H9 (cell line): ENCODE measurements at regions not wholly inside any gene's neighbourhood (a gene's known extent, or its start where the extent isn't known, plus 50 kb on each side); places are given as distances from the start of the nearest gene placed in this dataset.

Experiments used
- DNase-seq: peaks from one replicate; pipeline ENCODE4 v3.0.0-alpha.2; 2017
- H2AFZ ChIP-seq: one replicate; pipeline ENCODE4 v1.6.1; 2013; ENCODE audit warnings: mild to moderate bottlenecking, low read length, control low read depth, moderate library complexity
- H2AK5ac ChIP-seq: 2 replicates; pipeline ENCODE4 v1.6.1; 2013; ENCODE audit warnings: low read length, control low read depth, mixed read lengths; ENCODE audit not compliant: insufficient read length
- H2BK120ac ChIP-seq: one replicate; pipeline ENCODE4 v1.6.1; 2013; ENCODE audit warnings: low read depth, mild to moderate bottlenecking, low read length, control low read depth, inconsistent platforms; ENCODE audit not compliant: poor library complexity, severe bottlenecking
- H2BK12ac ChIP-seq: 2 replicates; pipeline ENCODE4 v1.6.1; 2013; ENCODE audit warnings: low read length, control low read depth, mixed read lengths, low read depth; ENCODE audit not compliant: insufficient read length
- H2BK15ac ChIP-seq: 2 replicates; pipeline ENCODE4 v1.6.1; 2013; ENCODE audit warnings: low read depth, low read length, control low read depth
- H2BK20ac ChIP-seq: one replicate; pipeline ENCODE4 v1.6.1; 2013; ENCODE audit warnings: low read depth, mild to moderate bottlenecking, low read length, control low read depth, inconsistent platforms; ENCODE audit not compliant: poor library complexity, severe bottlenecking
- H2BK5ac ChIP-seq: 2 replicates; pipeline ENCODE4 v1.6.1; 2013; ENCODE audit warnings: low read length, control low read depth, mixed read lengths; ENCODE audit not compliant: insufficient read length
- H3K14ac ChIP-seq: 2 replicates; pipeline ENCODE4 v1.6.1; 2013; ENCODE audit warnings: low read length, control low read depth; ENCODE audit not compliant: insufficient read depth
- H3K18ac ChIP-seq: 2 replicates; pipeline ENCODE4 v1.6.1; 2013; ENCODE audit warnings: low read depth, mild to moderate bottlenecking, mixed read lengths, low read length, control low read depth; ENCODE audit not compliant: insufficient read length
- H3K23ac ChIP-seq: 2 replicates; pipeline ENCODE4 v1.6.1; 2013; ENCODE audit warnings: low read length, control low read depth, mixed read lengths, low read depth; ENCODE audit not compliant: insufficient read length
- H3K23me2 ChIP-seq: 2 replicates; pipeline ENCODE4 v1.6.1; 2013; ENCODE audit warnings: low read depth, mild to moderate bottlenecking, mixed read lengths, low read length, control low read depth; ENCODE audit not compliant: insufficient read length, poor library complexity, severe bottlenecking
- H3K27ac ChIP-seq: 2 replicates; pipeline ENCODE4 v1.5.1; 2013; ENCODE audit warnings: low read length, control low read depth, mixed read lengths, low read depth; ENCODE audit not compliant: insufficient read length
- H3K27me3 ChIP-seq: 2 replicates; pipeline ENCODE4 v1.6.1; 2013; ENCODE audit warnings: low read length, control low read depth, inconsistent platforms; ENCODE audit not compliant: insufficient read depth
- H3K4ac ChIP-seq: 2 replicates; pipeline ENCODE4 v1.6.1; 2013; ENCODE audit warnings: low read depth, mild to moderate bottlenecking, control low read depth, inconsistent platforms, low read length, moderate library complexity
- H3K4me1 ChIP-seq: 2 replicates; pipeline ENCODE4 v1.6.1; 2013; ENCODE audit warnings: low read length, control low read depth, inconsistent platforms; ENCODE audit not compliant: insufficient read depth
- H3K4me2 ChIP-seq: 2 replicates; pipeline ENCODE4 v1.6.1; 2013; ENCODE audit warnings: low read length, control low read depth, mixed read lengths; ENCODE audit not compliant: insufficient read length, insufficient read depth
- H3K56ac ChIP-seq: 2 replicates; pipeline ENCODE4 v1.6.1; 2013; ENCODE audit warnings: low read depth, mild to moderate bottlenecking, mixed read lengths, low read length, control low read depth; ENCODE audit not compliant: insufficient read length
- H3K79me1 ChIP-seq: 2 replicates; pipeline ENCODE4 v1.6.1; 2013; ENCODE audit warnings: low read depth, mild to moderate bottlenecking, moderate library complexity, low read length, control low read depth, inconsistent platforms; ENCODE audit not compliant: insufficient read depth, poor library complexity, severe bottlenecking
- H3K79me2 ChIP-seq: 2 replicates; pipeline ENCODE4 v1.6.1; 2013; ENCODE audit warnings: low read length, control low read depth, inconsistent platforms; ENCODE audit not compliant: insufficient read depth
- H3K9ac ChIP-seq: 2 replicates; pipeline ENCODE4 v1.6.1; 2013; ENCODE audit warnings: low read length, control low read depth, mixed read lengths; ENCODE audit not compliant: insufficient read length; ENCODE audit errors: extremely low read depth
- H3K9me3 ChIP-seq: one replicate; pipeline ENCODE4 v1.6.1; 2013; ENCODE audit warnings: low read depth, low read length, inconsistent platforms; ENCODE audit not compliant: control insufficient read depth
- H3T11ph ChIP-seq: one replicate; pipeline ENCODE4 v1.6.1; 2013; ENCODE audit warnings: mild to moderate bottlenecking, low read length, control low read depth, inconsistent platforms
- H4K20me1 ChIP-seq: one replicate; pipeline ENCODE4 v1.6.1; 2013; ENCODE audit not compliant: control insufficient read depth, insufficient read length, insufficient read depth
- H4K5ac ChIP-seq: 2 replicates; pipeline ENCODE4 v1.6.1; 2013; ENCODE audit warnings: low read depth, mild to moderate bottlenecking, mixed read lengths, low read length, control low read depth; ENCODE audit not compliant: insufficient read length
- H4K8ac ChIP-seq: replicated peaks from 2 replicates; pipeline ENCODE4 v1.6.1; 2013; ENCODE audit warnings: low read length, control low read depth, mixed read lengths, low read depth; ENCODE audit not compliant: insufficient read length
- H4K91ac ChIP-seq: 2 replicates; pipeline ENCODE4 v1.6.1; 2013; ENCODE audit warnings: low read depth, mild to moderate bottlenecking, moderate library complexity, mixed read lengths, low read length, control low read depth; ENCODE audit not compliant: insufficient read length
- H3K27ac Mint-ChIP-seq, 3 experiments: 2 replicates in 2 of 3; 3 replicates in 1 of 3; pipeline ENCODE4 v1.8.0; 2020 to 2021; ENCODE audit warnings: mixed read lengths in 3 of 3, mild to moderate bottlenecking in 1 of 3, moderate library complexity in 1 of 3
- H3K27me3 Mint-ChIP-seq: 2 replicates; pipeline ENCODE4 v1.8.0; 2021; ENCODE audit warnings: low read depth, mild to moderate bottlenecking, moderate library complexity, mixed read lengths
- H3K36me3 Mint-ChIP-seq, 3 experiments: 2 replicates in 2 of 3; 3 replicates in 1 of 3; pipeline ENCODE4 v1.8.0; 2020 to 2021; ENCODE audit warnings: low read depth in 3 of 3, mixed read lengths in 3 of 3; ENCODE audit not compliant: insufficient read depth in 1 of 3
- H3K4me1 Mint-ChIP-seq, 2 experiments: 2 replicates each; pipeline ENCODE4 v1.8.0; 2020; ENCODE audit warnings: mixed read lengths in 2 of 2
- H3K4me3 Mint-ChIP-seq, 2 experiments: 2 replicates in 1 of 2; 3 replicates in 1 of 2; pipeline ENCODE4 v1.8.0; 2020 to 2021; ENCODE audit warnings: mild to moderate bottlenecking in 2 of 2, mixed read lengths in 2 of 2, moderate library complexity in 1 of 2
- H3K9me3 Mint-ChIP-seq, 2 experiments: 2 replicates in 1 of 2; 3 replicates in 1 of 2; pipeline ENCODE4 v1.8.0; 2020; ENCODE audit warnings: mild to moderate bottlenecking in 2 of 2, mixed read lengths in 2 of 2, moderate library complexity in 1 of 2
- CTCF ChIP-seq: fragments of 200-600 bp; sonication (generic); conservative IDR thresholded peaks from 3 replicates; pipeline ENCODE4 v1.8.0; 2021; ENCODE audit warnings: antibody characterized with exemption, mild to moderate bottlenecking
- WGBS: extraction: QIAGEN DNeasy Blood & Tissue Kit; methylation state at CpG from one replicate; pipeline ENCODE4 v1.1.7; 2013; ENCODE audit warnings: missing lambda C conversion rate, low lambda C conversion rate, mixed read lengths; ENCODE audit not compliant: insufficient read length; ENCODE audit errors: extremely low coverage; 5-methylcytosine and 5-hydroxymethylcytosine counted together

DNA sequence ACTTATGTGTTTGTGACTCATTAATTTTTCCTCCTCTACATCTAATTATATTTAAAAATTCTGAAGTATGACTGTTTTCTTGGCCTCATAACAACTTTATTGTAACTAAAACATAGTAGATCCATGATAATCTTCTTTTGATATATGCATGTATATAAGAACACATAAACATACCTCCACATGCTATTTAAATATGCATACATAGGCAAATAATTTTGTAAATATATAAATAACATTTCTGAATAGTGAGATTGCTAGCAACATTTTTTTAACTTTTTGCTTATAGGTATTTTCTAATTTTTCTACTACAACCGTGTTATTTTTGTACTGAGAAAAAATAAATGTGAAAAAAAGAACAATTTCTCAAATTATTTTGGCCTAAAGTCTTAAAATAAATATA lies 627.6 kb downstream of the HTR1B start:
- no peak overlapping the region for H2BK120ac ChIP-seq
- Mint-ChIP-seq H3K4me1 (peaks cover 8 to 9% of the 10 kb centered on the region in 2 experiments), H3K36me3 (no peaks in the 10 kb centered on the region), H3K9me3 (no peaks in the 10 kb centered on the region), H3K4me3 (no peak overlapping the region), H3K27ac (no peak overlapping the region), H3K27me3 (no peaks in the 10 kb centered on the region; the same call in 1 of the 2 replicates)
- no peak for TF ChIP-seq CTCF
- no peaks in the 10 kb centered on the region for H4K20me1 ChIP-seq
- H4K8ac ChIP-seq: no peak overlapping the region
- no peak overlapping the region for H2AK5ac ChIP-seq
- DNase-seq: no peak
- H3K79me1 ChIP-seq: no peaks in the 10 kb centered on the region
- no peak overlapping the region for H2BK15ac ChIP-seq
- H3K27me3 ChIP-seq: no peaks in the 10 kb centered on the region
- H2BK20ac ChIP-seq: no peak overlapping the region
- no peak overlapping the region for H3K14ac ChIP-seq
- no peak overlapping the region for H3K9ac ChIP-seq
- no peak overlapping the region for H3K27ac ChIP-seq
- H3K4me1 ChIP-seq: no peaks in the 10 kb centered on the region; the same call in 1 of the 2 replicates
- no peak overlapping the region for H4K91ac ChIP-seq
- no peak overlapping the region for H2AFZ ChIP-seq
- H3K23ac ChIP-seq: no peak overlapping the region
- no peak overlapping the region for H2BK12ac ChIP-seq
- no peak overlapping the region for H3T11ph ChIP-seq
- H2BK5ac ChIP-seq: no peak overlapping the region
- H4K5ac ChIP-seq: no peak overlapping the region
- no CpG with 5 or more reads among the region's 1 CpG for WGBS
- H3K18ac ChIP-seq: no peak overlapping the region
- no peaks in the 10 kb centered on the region for H3K9me3 ChIP-seq
- no peaks in the 10 kb centered on the region for H3K23me2 ChIP-seq
- no peak overlapping the region for H3K56ac ChIP-seq
- no peak overlapping the region for H3K4ac ChIP-seq
- no peaks in the 10 kb centered on the region for H3K79me2 ChIP-seq
- H3K4me2 ChIP-seq: no peak overlapping the region
